Motor neuron (in vitro differentiated cells): ENCODE measurements at regions not wholly inside any gene's neighbourhood (a gene's known extent, or its start where the extent isn't known, plus 50 kb on each side); places are given as distances from the start of the nearest gene placed in this dataset.

Experiments used
- ATAC-seq, 8 experiments: fragments of 200-7000 bp; cut with Tn5 transposase; replicated peaks in 6 of 8; 2 replicates each; pipeline ENCODE4 v1.8.0; 2021; ENCODE audit warnings: mild to moderate bottlenecking in 8 of 8, moderate library complexity in 8 of 8
- H3K27ac ChIP-seq, 2 donors: fragments of 250-450 bp; sonication (Bioruptor Pico); 2 replicates each; pipeline ENCODE4 v1.9.0; 2021; ENCODE audit warnings: antibody characterized with exemption in 2 of 2, mild to moderate bottlenecking in 2 of 2, moderate library complexity in 1 of 2
- H3K4me1 ChIP-seq, 2 donors: fragments of 250-450 bp; sonication (Bioruptor Pico); replicated peaks in 1 of 2; 2 replicates each; pipeline ENCODE4 v1.6.1; 2021; ENCODE audit warnings: antibody characterized with exemption in 2 of 2, mild to moderate bottlenecking in 2 of 2, moderate library complexity in 1 of 2
- H3K4me3 ChIP-seq, 5 donors: fragments of 250-450 bp; sonication (Bioruptor Pico); 2 replicates each; pipeline ENCODE4 v1.9.0; 2021; ENCODE audit warnings: antibody characterized with exemption in 5 of 5, mild to moderate bottlenecking in 5 of 5, moderate library complexity in 4 of 5
- WGBS, 10 experiments: fragments of 450-650 bp; shearing (Covaris generic); methylation state at CpG; one replicate each; pipeline ENCODE4 v1.0.0; 2022; 5-methylcytosine and 5-hydroxymethylcytosine counted together
- in situ Hi-C, 9 experiments: fragments of 400-800 bp; cut with MboI; loops; one replicate each; pipeline ENCODE4 v1.15.0; 2021; ENCODE audit warnings: low sequenced_read_pairs in 9 of 9, low pct_unique_long_range_greater_than_20kb in 2 of 9; ENCODE audit not compliant: unreplicated experiment in 9 of 9

DNA sequence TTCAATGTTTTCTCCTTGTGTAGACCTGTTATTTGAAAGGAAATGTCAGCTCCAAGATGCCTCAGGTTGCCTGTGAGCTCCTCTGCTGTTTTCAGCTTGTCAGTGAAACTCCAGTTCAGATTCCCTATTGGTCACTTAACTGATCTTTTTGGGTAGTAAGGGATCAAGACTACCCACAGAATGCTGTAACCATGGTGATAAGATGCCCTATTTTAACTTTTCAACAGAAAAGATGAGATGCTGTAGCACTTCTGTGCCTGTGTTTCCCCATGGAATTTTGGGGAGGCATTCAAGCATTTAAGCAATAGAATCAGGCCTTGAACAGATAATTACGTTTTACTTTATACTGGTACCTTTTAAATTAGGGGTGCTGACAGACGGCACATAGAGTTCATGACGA, 106.6 kb upstream of the H2AZ1 start:
- in situ Hi-C loops, result no loop called here
- Histone ChIP-seq H3K4me1 (no peaks in the 10 kb centered on the region), H3K4me3 (no peak overlapping the region), H3K27ac (no peak overlapping the region)
- WGBS, 10 experiments, result 20 to 100% (median 86%) methylated on average over 1 to 3 of the region's 3 CpGs; no CpG with 5 or more reads in 2 of the 10 experiments
- ATAC-seq, result no peak

DNA sequence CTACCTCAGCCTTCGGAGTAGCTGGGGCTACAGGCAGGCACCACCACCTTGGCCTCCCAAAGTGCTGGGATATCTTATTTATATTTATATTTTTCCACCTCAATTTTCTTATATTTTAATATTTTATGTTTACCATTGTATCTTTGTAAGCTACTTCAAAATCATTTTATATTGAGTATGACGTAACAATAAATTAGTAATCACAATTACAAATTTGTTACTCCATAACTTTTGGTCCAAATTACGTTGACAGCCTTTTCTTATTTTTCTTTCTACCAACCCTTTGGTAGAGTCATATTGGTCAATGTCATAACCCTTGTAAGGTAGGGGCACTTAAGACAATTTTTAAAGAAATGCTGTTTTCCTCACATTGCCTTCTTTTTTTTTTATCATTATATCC, 104.0 kb upstream of the H2AZ1 start:
- Histone ChIP-seq H3K4me3 (no peak overlapping the region), H3K27ac (no peak overlapping the region), H3K4me1 (peaks cover 0 to 3% of the 10 kb centered on the region in 2 donors)
- no peak for ATAC-seq
- WGBS, 10 experiments, result 28 to 100% (median 77%) methylated on average over 1 to 3 of the region's 3 CpGs
- in situ Hi-C loops, result no loop called here

DNA sequence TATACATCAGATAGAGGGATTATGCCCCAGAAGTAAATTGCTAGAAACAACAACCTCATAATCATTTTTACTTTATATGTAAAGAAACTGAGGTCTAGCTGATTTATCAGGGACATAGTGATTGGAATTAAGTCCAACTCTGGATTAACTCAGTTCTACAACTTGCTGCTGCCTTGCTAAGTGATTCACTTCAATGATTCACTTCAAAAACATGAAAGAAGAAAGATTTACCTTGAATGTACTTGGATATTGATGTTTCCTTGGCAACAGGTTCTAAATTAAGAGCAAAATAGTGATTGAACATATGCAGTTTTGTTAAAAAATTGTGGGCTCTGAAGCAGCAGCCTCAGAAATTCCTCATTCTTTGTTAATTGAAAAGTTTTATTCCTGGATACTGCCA, 99.8 kb upstream of the H2AZ1 start:
- peaks cover 0 to 3% of the 10 kb centered on the region in 2 donors for H3K4me1 ChIP-seq
- no peak for ATAC-seq
- no peak overlapping the region for H3K4me3 ChIP-seq
- in situ Hi-C loops, result no loop called here
- H3K27ac ChIP-seq, result no peak overlapping the region

DNA sequence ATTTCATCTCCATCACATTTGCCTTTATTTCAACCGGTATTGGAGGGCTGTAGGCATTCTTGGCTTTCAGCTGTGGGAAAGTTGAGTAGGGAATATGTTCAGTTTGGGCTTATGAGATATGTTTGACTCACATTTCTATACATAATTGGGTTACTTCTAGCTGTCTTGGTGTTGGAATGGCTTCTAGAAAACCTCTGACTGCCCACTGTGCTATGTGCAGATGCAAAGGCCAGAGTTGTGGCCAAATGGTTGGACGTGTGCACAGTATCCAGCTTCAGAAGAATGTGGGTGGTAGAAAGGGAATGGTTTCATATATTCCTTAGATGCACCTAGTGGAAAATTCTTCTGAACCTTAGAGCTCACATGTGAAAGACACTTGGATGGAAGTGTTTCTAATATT, 92.6 kb upstream of the H2AZ1 start:
- Histone ChIP-seq H3K4me3 (no peak overlapping the region), H3K4me1 (no peaks in the 10 kb centered on the region), H3K27ac (no peak overlapping the region)
- ATAC-seq, result no peak
- WGBS, 10 experiments, result 25 to 100% (median 87%) methylated on average over 1 to 2 of the region's 2 CpGs
- in situ Hi-C loops, result no loop called here

DNA sequence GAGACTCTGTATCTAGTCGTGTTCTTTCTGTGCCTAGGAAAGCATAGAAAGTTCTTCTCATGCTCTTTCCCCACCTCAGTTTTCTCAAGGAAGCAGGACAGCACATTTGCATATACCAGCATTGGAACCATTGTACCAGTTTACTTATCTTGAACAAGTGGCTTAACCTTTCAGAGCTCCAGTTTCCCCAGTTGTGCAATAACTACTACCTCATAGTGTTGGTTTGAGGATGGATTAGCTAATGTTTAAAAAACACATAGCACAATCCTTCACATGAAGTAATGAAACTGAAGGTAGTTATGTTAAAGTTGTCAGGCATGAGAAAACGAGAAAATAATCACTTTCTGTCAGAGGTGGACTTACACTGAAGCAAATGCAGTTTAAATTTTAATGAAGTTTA, 92.2 kb upstream of the H2AZ1 start:
- Histone ChIP-seq H3K4me1 (no peaks in the 10 kb centered on the region), H3K27ac (no peak overlapping the region), H3K4me3 (no peak overlapping the region)
- ATAC-seq, result no peak
- 6 to 92% (median 61%) methylated on average over 1 to 2 of the region's 2 CpGs; no CpG with 5 or more reads in 2 of the 10 experiments for WGBS, 10 experiments
- in situ Hi-C loops, result no loop called here

DNA sequence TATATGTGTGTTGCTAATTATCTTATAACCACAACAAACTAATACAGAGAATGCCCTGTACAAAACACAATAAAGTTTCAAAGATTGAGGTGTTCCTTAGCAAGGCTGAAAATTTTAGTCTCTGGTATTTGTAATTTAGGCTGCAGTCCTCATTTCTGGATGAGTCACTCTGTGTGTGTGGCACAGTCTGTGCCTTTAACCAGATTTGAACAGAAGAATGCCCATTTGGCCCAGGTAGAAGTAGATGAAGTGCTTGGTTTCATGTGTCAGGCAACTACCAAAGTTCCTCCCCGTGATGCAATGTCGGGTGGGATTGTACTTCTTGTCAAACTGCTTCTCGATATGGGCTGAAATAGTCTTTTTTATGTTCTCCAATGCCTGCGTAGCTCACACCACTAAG, 91.6 kb upstream of the H2AZ1 start:
- in situ Hi-C loops, result no loop called here
- H3K4me1 ChIP-seq, result no peaks in the 10 kb centered on the region
- H3K4me3 ChIP-seq, result no peak overlapping the region
- H3K27ac ChIP-seq, result no peak overlapping the region
- WGBS, 10 experiments, result 44 to 100% (median 83%) methylated on average over 1 to 4 of the region's 4 CpGs; no CpG with 5 or more reads in 3 of the 10 experiments
- ATAC-seq, result peak in 1 of 8 experiments; percentile 20

DNA sequence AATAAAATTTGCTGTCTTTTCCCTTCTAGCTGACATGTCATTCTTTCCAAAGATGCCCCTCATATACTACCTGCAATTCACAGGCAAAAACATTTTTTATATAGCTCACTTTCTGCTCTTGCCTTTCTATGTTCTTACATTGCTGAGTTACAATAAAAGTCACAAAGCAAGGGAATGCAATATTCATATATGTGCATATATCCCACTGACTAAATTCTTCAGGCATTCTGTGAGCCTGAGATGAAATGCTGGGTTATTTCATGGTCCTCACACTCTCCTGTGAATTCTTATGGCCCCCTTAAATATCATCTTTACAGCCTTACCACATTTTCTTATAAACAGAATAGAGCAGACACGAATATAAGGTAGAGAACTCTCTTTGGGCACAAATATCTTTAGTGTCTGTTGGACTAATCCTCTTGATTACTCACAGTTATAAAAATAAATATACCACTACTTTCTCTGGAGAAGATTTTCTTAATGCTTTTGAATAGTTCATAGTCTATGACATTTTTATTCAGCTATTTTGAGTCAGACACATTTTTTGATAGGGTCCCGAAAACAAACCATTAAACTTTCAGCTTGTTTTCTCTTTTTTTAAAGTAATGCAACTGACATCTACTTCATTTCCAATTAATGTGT, 84.1 kb upstream of the H2AZ1 start:
- 18 to 100% (median 63%) methylated on average over 1 to 2 of the region's 2 CpGs; no CpG with 5 or more reads in 1 of the 10 experiments for WGBS, 10 experiments
- no peak overlapping the region for H3K4me3 ChIP-seq
- H3K27ac ChIP-seq, result no peak overlapping the region
- in situ Hi-C loops, result no loop called here
- peak in 3 of 8 experiments; percentile 84 to 93 (median 92) for ATAC-seq
- H3K4me1 ChIP-seq, result no peaks in the 10 kb centered on the region

DNA sequence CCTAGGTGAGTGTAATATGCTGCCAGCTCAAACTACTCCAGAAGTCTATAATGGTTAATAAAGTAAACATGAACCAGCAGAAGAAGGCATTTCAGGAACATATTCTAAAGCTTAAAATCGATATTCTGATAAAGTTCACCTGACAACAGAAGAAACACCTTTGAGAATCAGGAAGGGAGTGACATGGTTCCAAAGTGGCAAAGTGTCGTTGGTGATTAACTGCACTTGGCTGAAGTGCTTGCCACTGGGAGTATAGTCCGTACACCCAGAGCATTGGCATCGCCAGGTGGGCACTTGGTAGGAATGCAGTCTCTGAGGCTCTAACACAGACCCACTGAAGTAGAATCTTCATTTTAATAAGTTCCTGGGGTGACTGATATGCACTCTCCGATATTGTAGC, 76.0 kb upstream of the H2AZ1 start:
- 27 to 100% (median 75%) methylated on average over 1 to 5 of the region's 5 CpGs; no CpG with 5 or more reads in 2 of the 10 experiments for WGBS, 10 experiments
- Histone ChIP-seq H3K4me1 (peaks cover 4 to 20% of the 10 kb centered on the region in 2 donors), H3K27ac (no peak overlapping the region), H3K4me3 (no peak overlapping the region)
- ATAC-seq, result no peak
- in situ Hi-C loops, result no loop called here

DNA sequence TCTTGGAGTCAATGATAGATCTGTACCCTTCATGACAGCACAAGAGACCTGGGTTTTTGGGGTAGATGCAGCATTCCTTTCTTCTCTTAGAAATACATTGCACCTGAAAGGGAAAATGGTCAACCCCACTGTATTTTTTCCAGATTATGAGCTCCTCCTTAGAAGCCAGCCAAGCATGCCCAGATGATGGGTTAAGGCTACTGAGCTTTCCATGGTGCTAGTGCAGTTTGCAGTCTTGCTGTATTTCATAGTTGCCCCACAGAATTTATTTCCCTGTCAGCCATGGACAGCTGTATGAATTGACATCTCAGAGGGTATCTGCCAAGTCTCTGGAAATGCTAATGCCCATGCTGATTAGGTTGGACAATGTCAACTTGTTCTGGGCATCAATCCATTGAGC, 73.7 kb upstream of the H2AZ1 start:
- in situ Hi-C loops, result no loop called here
- ATAC-seq, result no peak
- H3K27ac ChIP-seq, result no peak overlapping the region
- H3K4me1 ChIP-seq, result peaks cover 4 to 20% of the 10 kb centered on the region in 2 donors
- H3K4me3 ChIP-seq, result no peak overlapping the region

DNA sequence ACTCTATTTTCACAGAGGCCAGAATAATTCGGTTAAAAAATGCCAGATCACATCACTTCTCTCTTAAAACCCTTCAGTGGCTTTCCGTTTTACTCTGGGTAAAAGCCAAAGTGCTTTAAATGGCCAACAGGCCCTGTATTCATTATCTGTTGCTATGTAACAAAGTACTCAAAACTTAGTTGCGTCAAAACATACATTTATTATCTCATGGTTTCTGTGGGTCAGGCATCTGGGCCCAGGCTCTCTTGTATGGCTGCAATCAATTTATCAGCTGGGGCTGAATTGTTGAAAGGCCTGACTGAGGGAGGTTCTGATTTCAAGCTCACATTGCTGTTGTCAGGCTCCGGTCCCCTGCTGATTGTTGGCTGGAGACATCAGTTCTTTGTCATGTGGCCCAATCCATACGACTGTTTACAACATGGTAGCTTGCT, 72.7 kb upstream of the H2AZ1 start:
- Histone ChIP-seq H3K27ac (peak overlapping the region in 1 of 2 donors; percentile 17), H3K4me3 (no peak overlapping the region), H3K4me1 (peaks cover 4 to 20% of the 10 kb centered on the region in 2 donors)
- ATAC-seq, result peak in 5 of 8 experiments; percentile 67 to 98 (median 71)
- in situ Hi-C loops, result no loop called here
- 0 to 69% (median 30%) methylated on average over 1 to 5 of the region's 5 CpGs; no CpG with 5 or more reads in 2 of the 10 experiments for WGBS, 10 experiments

DNA sequence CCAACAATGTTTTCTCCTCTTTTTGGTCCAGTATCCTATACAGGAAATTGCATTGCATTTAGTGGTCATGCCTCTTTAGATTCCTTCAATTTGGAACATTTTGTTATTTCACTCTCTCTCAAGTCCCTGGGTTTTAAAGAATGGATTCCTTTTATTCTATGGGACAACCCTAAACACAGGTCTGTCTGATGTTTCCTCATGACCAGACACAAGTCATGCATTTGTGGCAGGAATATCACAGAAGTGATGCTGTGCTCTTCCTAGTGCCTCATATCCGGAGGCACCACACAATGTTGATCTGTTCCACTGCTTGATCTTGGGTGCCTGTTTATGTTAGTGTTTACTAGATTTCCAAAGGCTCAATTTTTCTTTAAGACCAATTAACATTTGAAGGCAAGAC, 69.7 kb upstream of the H2AZ1 start:
- Histone ChIP-seq H3K4me3 (no peak overlapping the region), H3K27ac (no peak overlapping the region), H3K4me1 (peaks cover 4 to 20% of the 10 kb centered on the region in 2 donors)
- in situ Hi-C loops, result no loop called here
- ATAC-seq, result no peak
- WGBS, 10 experiments, result 40 to 100% (median 80%) methylated on average over 1 of the region's 1 CpG; no CpG with 5 or more reads in 5 of the 10 experiments

DNA sequence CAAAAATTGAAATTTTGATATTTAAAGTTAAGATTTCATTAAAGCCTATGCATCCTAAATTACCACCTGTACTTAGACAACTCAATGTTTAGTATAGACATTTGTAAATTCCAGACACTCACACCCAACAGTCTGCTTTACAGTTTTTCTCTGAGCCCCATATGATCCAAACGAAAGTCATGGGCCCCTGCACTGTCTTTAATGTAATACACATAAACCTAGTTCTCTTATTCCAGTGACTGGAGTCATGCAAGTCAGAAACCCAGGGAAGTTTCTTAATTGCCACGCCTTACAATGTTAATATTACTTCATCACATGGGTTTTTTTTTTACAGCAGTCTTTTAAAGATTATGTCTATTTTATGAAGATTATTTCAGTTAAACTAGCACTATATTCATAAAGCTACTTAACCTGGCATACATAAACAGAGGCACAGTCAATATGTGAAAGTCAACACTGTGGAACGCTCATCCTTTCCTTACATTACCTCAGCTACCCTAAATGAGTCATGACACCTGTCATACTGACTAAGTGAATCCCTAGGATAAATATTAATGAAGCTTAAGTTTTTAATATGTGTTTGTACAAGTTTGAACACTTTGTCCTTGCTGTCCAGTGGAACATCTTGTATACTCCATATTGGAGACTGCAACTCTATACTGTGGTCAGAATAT, 67.7 kb upstream of the H2AZ1 start:
- ATAC-seq, result peak in 2 of 8 experiments; percentile 31 to 58
- in situ Hi-C loops, result no loop called here
- Histone ChIP-seq H3K27ac (no peak overlapping the region), H3K4me3 (no peak overlapping the region), H3K4me1 (peaks cover 0 to 9% of the 10 kb centered on the region in 2 donors)
- 0 to 100% (median 81%) methylated on average over 1 to 3 of the region's 3 CpGs; no CpG with 5 or more reads in 1 of the 10 experiments for WGBS, 10 experiments

DNA sequence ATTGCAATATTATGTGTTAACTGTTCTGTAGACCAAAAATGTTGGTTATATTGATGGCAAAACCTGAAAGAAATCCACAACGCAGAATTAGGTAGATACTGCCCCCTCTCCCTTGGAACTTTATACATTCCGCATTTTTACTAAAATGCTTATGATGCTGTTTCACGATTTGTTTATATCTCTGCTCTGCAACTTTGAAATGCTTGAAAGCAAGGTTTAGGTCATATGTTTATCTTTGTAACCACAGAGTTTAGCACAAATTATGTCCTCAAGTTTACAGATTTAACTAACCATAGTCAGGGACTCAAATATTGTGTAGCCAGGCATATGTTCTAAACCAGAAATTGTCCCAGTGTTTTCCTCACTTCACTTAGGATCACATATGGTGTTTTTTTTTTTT, 66.1 kb upstream of the H2AZ1 start:
- Histone ChIP-seq H3K4me3 (no peak overlapping the region), H3K4me1 (peaks cover 0 to 10% of the 10 kb centered on the region in 2 donors), H3K27ac (no peak overlapping the region)
- no peak for ATAC-seq
- in situ Hi-C loops, result no loop called here
- WGBS, 10 experiments, result 45 to 100% (median 86%) methylated on average over 1 to 3 of the region's 3 CpGs; no CpG with 5 or more reads in 2 of the 10 experiments

DNA sequence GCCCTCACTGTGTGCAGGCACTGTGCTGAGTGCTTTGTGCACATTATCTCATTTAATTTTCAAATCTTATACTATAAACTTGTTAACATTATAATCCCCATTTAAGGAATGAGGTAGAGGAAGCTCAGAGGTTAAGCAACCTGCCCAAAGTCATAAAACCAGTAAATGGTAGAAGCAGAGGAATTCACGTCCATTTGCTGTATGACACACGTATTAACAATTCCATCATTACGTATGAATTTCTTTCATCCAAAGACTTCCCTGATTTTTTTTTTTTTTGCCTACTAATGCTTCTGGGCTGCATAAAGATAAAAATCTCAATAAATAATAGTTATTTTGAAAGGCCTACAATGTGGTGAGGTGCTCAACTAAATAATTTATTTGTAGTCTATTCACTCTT, 64.5 kb upstream of the H2AZ1 start:
- 36 to 100% (median 100%) methylated on average over 2 to 3 of the region's 3 CpGs; no CpG with 5 or more reads in 1 of the 10 experiments for WGBS, 10 experiments
- Histone ChIP-seq H3K4me3 (no peak overlapping the region), H3K4me1 (peaks cover 0 to 20% of the 10 kb centered on the region in 2 donors), H3K27ac (no peak overlapping the region)
- ATAC-seq, result no peak
- in situ Hi-C loops, result no loop called here
